22Rv1 (cell line): ENCODE measurements at regions not wholly inside any gene's neighbourhood (a gene's known extent, or its start where the extent isn't known, plus 50 kb on each side); places are given as distances from the start of the nearest gene placed in this dataset.

ENCODE experiments used
- CTCF ChIP-seq: fragments of 450-650 bp; IDR thresholded peaks from 2 replicates; pipeline ENCODE4 v1.5.1; 2017; ENCODE audit warnings: mild to moderate bottlenecking
- ZFX ChIP-seq: fragments of 450-650 bp; IDR thresholded peaks from 2 replicates; pipeline ENCODE4 v1.6.1; 2017; ENCODE audit warnings: antibody characterized with exemption, borderline replicate concordance

DNA sequence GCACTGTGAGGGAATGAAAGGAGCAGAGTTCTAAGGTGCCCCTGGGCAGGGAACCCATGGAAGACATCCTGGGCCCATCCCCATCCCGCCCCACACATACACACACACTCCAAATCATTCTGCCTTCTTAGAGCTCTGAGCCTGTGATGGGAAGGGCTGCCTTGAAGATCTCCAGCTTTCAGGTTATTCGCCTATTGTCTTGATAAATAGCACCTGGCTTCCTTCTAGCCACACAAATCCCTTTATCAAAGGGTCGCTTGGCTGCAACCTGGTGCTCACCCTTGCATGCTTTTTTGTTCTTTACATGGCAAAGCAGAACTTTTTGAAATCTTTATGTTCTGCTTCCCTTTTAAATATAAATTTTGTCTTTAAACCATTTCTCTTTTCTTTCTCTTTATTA, 112.2 kb upstream of the TMTC1 start:
- TF ChIP-seq CTCF (no peak), ZFX (no peak)
